HG03108 (cell line): ENCODE measurements at regions not wholly inside any gene's neighbourhood (a gene's known extent, or its start where the extent isn't known, plus 50 kb on each side); places are given as distances from the start of the nearest gene placed in this dataset.

Experiments used
- ATAC-seq: cut with Tn5 transposase; IDR thresholded peaks from one replicate; pipeline ENCODE4 v1.9.1; 2021; ENCODE audit warnings: moderate library complexity; ENCODE audit not compliant: unreplicated experiment

- ATAC-seq: no peak
Observed at GRCh38 chr1:193565971-193566577, 379.7 kb upstream of the B3GALT2 start.

GRCh38 chr1:193562121-193562520 lies 375.7 kb upstream of the B3GALT2 start:
- ATAC-seq: no peak

GRCh38 chr1:193558491-193559028 lies 372.1 kb upstream of the B3GALT2 start:
- no peak for ATAC-seq

- ATAC-seq: no peak
Observed at GRCh38 chr1:193555662-193556441, 369.4 kb upstream of the B3GALT2 start.

GRCh38 chr1:193553564-193553963 lies 367.2 kb upstream of the B3GALT2 start:
- no peak for ATAC-seq

- ATAC-seq: no peak
Observed at GRCh38 chr1:193552274-193552673, 365.9 kb upstream of the B3GALT2 start.

- no peak for ATAC-seq
Observed at GRCh38 chr1:193549081-193549480, 362.7 kb upstream of the B3GALT2 start.

- no peak for ATAC-seq
Observed at GRCh38 chr1:193545171-193545570, 358.8 kb upstream of the B3GALT2 start.

- no peak for ATAC-seq
Observed at GRCh38 chr1:193543259-193543658, 356.8 kb upstream of the B3GALT2 start.

- no peak for ATAC-seq
Observed at GRCh38 chr1:193542690-193543089, 356.3 kb upstream of the B3GALT2 start.

- no peak for ATAC-seq
Observed at GRCh38 chr1:193540511-193540910, 354.1 kb upstream of the B3GALT2 start.

GRCh38 chr1:193539731-193540459 lies 353.5 kb upstream of the B3GALT2 start:
- ATAC-seq: peak; percentile 48

- no peak for ATAC-seq
Observed at GRCh38 chr1:193538680-193539079, 352.3 kb upstream of the B3GALT2 start.

- ATAC-seq: no peak
Observed at GRCh38 chr1:193538003-193538354, 351.6 kb upstream of the B3GALT2 start.

GRCh38 chr1:193537266-193538002 lies 351.0 kb upstream of the B3GALT2 start:
- ATAC-seq: peak; percentile 89

- no peak for ATAC-seq
Observed at GRCh38 chr1:193533853-193534252, 347.4 kb upstream of the B3GALT2 start.

- ATAC-seq: no peak
Observed at GRCh38 chr1:193525917-193526710, 339.7 kb upstream of the B3GALT2 start.

GRCh38 chr1:193525411-193525810 lies 339.0 kb upstream of the B3GALT2 start:
- no peak for ATAC-seq

- no peak for ATAC-seq
Observed at GRCh38 chr1:193524616-193525015, 338.2 kb upstream of the B3GALT2 start.

- no peak for ATAC-seq
Observed at GRCh38 chr1:193524021-193524420, 337.6 kb upstream of the B3GALT2 start.
